ENCODE measurements at regions not wholly inside any gene's neighbourhood (a gene's known extent, or its start where the extent isn't known, plus 50 kb on each side); places are given as distances from the start of the nearest gene placed in this dataset.

DNA sequence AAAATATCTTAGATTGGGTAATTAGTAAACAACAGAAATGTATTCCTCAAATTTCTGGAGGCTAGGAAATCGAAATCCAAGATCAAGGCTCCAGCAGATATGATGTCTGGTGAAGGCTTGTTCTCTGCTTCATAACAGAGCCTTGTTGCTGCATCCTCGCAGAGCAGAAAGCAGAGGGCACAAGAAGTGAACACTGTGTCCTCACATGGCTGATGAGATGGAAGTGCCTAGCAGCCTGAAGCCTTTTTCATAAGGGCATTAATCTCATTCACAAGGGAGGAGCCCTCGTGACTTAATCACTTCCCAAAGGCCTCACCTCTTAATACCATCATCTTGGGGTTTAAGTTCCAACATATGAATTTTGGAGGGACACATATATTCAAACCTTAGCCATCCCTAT, 77.2 kb upstream of the FOXD3 start:
- H2AFZ ChIP-seq (ENCODE audit: low read length), result no peak overlapping the region

DNA sequence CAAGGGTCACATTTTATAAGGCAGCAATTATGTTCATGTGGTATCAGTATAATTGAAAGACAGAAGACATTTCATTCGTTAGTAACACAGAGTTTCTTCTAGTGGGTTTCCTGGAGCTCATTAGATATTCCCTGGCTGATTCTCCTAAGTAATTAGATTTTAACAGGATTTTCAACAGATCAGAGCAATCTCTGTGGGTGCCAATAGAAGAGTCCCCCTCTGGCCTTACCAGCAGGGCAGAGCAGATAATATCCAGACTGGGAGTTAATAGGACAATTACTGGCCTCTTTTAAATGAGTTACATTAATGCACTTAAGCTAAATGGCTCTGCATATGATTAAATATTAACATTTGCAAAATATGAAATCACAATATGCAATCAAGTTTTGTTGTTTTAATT, 74.2 kb upstream of the FOXD3 start:
- Histone ChIP-seq H3K36me3 (ENCODE audit: control insufficient read depth, insufficient read depth, low read length) (no peaks in the 10 kb centered on the region), H3K27ac (ENCODE audit: insufficient read depth, low read length) (no peak overlapping the region), H3K4me1 (ENCODE audit: control insufficient read depth, extremely low read depth, insufficient read depth, low read length) (no peaks in the 10 kb centered on the region), H4K20me1 (ENCODE audit: control insufficient read depth, extremely low read depth, insufficient read depth, low read length) (no peaks in the 10 kb centered on the region), H3K4me3 (replicated peaks in 1 of 4; ENCODE audit: control extremely low read depth in 1 of 4, insufficient read depth in 1 of 4, low read depth in 3 of 4, low read length in 4 of 4) (no peak overlapping the region), H2AFZ (ENCODE audit: low read length) (no peak overlapping the region), H3K27me3 (ENCODE audit: control insufficient read depth, insufficient read depth, low read length) (no peaks in the 10 kb centered on the region), H3K9ac (ENCODE audit: insufficient read depth, low read length) (no peak overlapping the region), H3K4me2 (ENCODE audit: extremely low read depth, insufficient read depth, low read length) (no peak overlapping the region), H3K79me2 (ENCODE audit: control insufficient read depth, insufficient read depth, low read length) (no peaks in the 10 kb centered on the region), H3K9me3 (ENCODE audit: control insufficient read depth, insufficient read depth, low read depth, low read length) (no peaks in the 10 kb centered on the region)
- no peak for DNase-seq (ENCODE audit: low read depth in 2 of 2)
- no peak for TF ChIP-seq EZH2 (IDR thresholded peaks at IDR 0.05; ENCODE audit: low read length, missing control alignments)
- TF ChIP-seq, protein P1, sequence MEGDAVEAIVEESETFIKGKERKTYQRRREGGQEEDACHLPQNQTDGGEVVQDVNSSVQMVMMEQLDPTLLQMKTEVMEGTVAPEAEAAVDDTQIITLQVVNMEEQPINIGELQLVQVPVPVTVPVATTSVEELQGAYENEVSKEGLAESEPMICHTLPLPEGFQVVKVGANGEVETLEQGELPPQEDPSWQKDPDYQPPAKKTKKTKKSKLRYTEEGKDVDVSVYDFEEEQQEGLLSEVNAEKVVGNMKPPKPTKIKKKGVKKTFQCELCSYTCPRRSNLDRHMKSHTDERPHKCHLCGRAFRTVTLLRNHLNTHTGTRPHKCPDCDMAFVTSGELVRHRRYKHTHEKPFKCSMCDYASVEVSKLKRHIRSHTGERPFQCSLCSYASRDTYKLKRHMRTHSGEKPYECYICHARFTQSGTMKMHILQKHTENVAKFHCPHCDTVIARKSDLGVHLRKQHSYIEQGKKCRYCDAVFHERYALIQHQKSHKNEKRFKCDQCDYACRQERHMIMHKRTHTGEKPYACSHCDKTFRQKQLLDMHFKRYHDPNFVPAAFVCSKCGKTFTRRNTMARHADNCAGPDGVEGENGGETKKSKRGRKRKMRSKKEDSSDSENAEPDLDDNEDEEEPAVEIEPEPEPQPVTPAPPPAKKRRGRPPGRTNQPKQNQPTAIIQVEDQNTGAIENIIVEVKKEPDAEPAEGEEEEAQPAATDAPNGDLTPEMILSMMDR (conservative IDR thresholded peaks at IDR 0.05 in 1 of 2, IDR thresholded peaks at IDR 0.05 in 1 of 2; ENCODE audit: low read depth in 1 of 2, low read length in 2 of 2), result no peak

More for the DNA sequence above, 77.2 kb upstream of the FOXD3 start:
- DNase-seq (ENCODE audit: low read depth in 2 of 2), result no peak
- Histone ChIP-seq H3K79me2 (ENCODE audit: control insufficient read depth, insufficient read depth, low read length) (no peaks in the 10 kb centered on the region), H4K20me1 (ENCODE audit: control insufficient read depth, extremely low read depth, insufficient read depth, low read length) (no peaks in the 10 kb centered on the region), H3K36me3 (ENCODE audit: control insufficient read depth, insufficient read depth, low read length) (no peaks in the 10 kb centered on the region), H3K9ac (ENCODE audit: insufficient read depth, low read length) (no peak overlapping the region), H3K9me3 (ENCODE audit: control insufficient read depth, insufficient read depth, low read depth, low read length) (no peaks in the 10 kb centered on the region), H3K27ac (ENCODE audit: insufficient read depth, low read length) (no peak overlapping the region), H3K4me3 (replicated peaks in 1 of 4; ENCODE audit: control extremely low read depth in 1 of 4, insufficient read depth in 1 of 4, low read depth in 3 of 4, low read length in 4 of 4) (no peak overlapping the region), H3K4me2 (ENCODE audit: extremely low read depth, insufficient read depth, low read length) (no peak overlapping the region), H3K4me1 (ENCODE audit: control insufficient read depth, extremely low read depth, insufficient read depth, low read length) (no peaks in the 10 kb centered on the region), H3K27me3 (ENCODE audit: control insufficient read depth, insufficient read depth, low read length) (no peaks in the 10 kb centered on the region)
- TF ChIP-seq, protein P1 (conservative IDR thresholded peaks at IDR 0.05 in 1 of 2, IDR thresholded peaks at IDR 0.05 in 1 of 2; ENCODE audit: low read depth in 1 of 2, low read length in 2 of 2), result no peak
- TF ChIP-seq EZH2 (IDR thresholded peaks at IDR 0.05; ENCODE audit: low read length, missing control alignments), result no peak

DNA sequence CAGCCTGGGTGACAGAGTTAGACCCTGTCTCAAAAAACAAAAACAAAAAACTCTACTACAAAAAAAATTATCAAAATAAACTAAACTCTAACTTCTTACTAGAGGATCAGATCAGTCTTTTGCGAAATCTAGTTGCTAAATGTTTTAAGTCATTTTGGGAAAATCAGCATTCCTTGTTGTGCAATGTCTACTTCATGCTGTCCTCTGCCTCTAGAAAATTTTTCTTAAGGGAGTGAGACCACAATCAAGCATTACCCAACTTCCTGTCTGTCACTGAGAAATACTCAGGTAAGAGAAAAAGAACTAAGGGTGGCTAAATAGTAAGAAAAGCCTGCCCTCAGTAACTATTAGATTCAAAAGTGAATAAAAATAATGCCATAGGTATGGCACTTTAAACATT, 67.2 kb upstream of the FOXD3 start:
- no peak overlapping the region for H3K4me3 ChIP-seq (replicated peaks in 1 of 4; ENCODE audit: control extremely low read depth in 1 of 4, insufficient read depth in 1 of 4, low read depth in 3 of 4, low read length in 4 of 4)
- H3K27ac ChIP-seq (ENCODE audit: insufficient read depth, low read length), result no peak overlapping the region
- no peak overlapping the region for H2AFZ ChIP-seq (ENCODE audit: low read length)
- TF ChIP-seq, protein P1 (conservative IDR thresholded peaks at IDR 0.05 in 1 of 2, IDR thresholded peaks at IDR 0.05 in 1 of 2; ENCODE audit: low read depth in 1 of 2, low read length in 2 of 2), result no peak
- no peak for TF ChIP-seq EZH2 (IDR thresholded peaks at IDR 0.05; ENCODE audit: low read length, missing control alignments)
- DNase-seq (ENCODE audit: low read depth in 2 of 2), result no peak
- no peaks in the 10 kb centered on the region for H3K79me2 ChIP-seq (ENCODE audit: control insufficient read depth, insufficient read depth, low read length)
- no peak overlapping the region for H3K4me2 ChIP-seq (ENCODE audit: extremely low read depth, insufficient read depth, low read length)
- H3K4me1 ChIP-seq (ENCODE audit: control insufficient read depth, extremely low read depth, insufficient read depth, low read length), result no peaks in the 10 kb centered on the region
- H3K9me3 ChIP-seq (ENCODE audit: control insufficient read depth, insufficient read depth, low read depth, low read length), result no peaks in the 10 kb centered on the region
- H3K27me3 ChIP-seq (ENCODE audit: control insufficient read depth, insufficient read depth, low read length), result no peaks in the 10 kb centered on the region
- H3K9ac ChIP-seq (ENCODE audit: insufficient read depth, low read length), result no peak overlapping the region
- no peaks in the 10 kb centered on the region for H3K36me3 ChIP-seq (ENCODE audit: control insufficient read depth, insufficient read depth, low read length)
- no peaks in the 10 kb centered on the region for H4K20me1 ChIP-seq (ENCODE audit: control insufficient read depth, extremely low read depth, insufficient read depth, low read length)

All from fibroblast of lung (primary cell).